Keratinocyte (primary cell): ENCODE measurements at regions not wholly inside any gene's neighbourhood (a gene's known extent, or its start where the extent isn't known, plus 50 kb on each side); places are given as distances from the start of the nearest gene placed in this dataset.

Source experiments
- EZH2 ChIP-seq: IDR thresholded peaks from one replicate; pipeline ENCODE4 v1.6.1; 2012; ENCODE audit warnings: inconsistent platforms, mild to moderate bottlenecking, low read length, moderate library complexity
- TF ChIP-seq, protein P1 (sequence below), 3 experiments: IDR thresholded peaks in 1 of 3; conservative IDR thresholded peaks in 1 of 3; optimal IDR thresholded peaks in 1 of 3; 2 replicates in 2 of 3; 3 replicates in 1 of 3; pipeline versions ENCODE3 to v1.5.1; 2011; ENCODE audit warnings: low read length in 3 of 3, mild to moderate bottlenecking in 3 of 3, moderate library complexity in 2 of 3, control low read depth in 1 of 3, inconsistent platforms in 1 of 3; ENCODE audit not compliant: insufficient read depth in 2 of 3; ENCODE audit errors: extremely low read depth in 1 of 3

GRCh38 chr17:77512062-77512946 lies 371.5 kb downstream of the SEC14L1 start:
- TF ChIP-seq, protein P1, sequence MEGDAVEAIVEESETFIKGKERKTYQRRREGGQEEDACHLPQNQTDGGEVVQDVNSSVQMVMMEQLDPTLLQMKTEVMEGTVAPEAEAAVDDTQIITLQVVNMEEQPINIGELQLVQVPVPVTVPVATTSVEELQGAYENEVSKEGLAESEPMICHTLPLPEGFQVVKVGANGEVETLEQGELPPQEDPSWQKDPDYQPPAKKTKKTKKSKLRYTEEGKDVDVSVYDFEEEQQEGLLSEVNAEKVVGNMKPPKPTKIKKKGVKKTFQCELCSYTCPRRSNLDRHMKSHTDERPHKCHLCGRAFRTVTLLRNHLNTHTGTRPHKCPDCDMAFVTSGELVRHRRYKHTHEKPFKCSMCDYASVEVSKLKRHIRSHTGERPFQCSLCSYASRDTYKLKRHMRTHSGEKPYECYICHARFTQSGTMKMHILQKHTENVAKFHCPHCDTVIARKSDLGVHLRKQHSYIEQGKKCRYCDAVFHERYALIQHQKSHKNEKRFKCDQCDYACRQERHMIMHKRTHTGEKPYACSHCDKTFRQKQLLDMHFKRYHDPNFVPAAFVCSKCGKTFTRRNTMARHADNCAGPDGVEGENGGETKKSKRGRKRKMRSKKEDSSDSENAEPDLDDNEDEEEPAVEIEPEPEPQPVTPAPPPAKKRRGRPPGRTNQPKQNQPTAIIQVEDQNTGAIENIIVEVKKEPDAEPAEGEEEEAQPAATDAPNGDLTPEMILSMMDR (optimal IDR thresholded peaks at IDR 0.05 in 1 of 3, IDR thresholded peaks at IDR 0.05 in 1 of 3, conservative IDR thresholded peaks at IDR 0.05 in 1 of 3; ENCODE audit: extremely low read depth in 1 of 3, insufficient read depth in 2 of 3, low read length in 3 of 3), result no peak
- no peak for TF ChIP-seq EZH2
